ENCODE measurements at regions not wholly inside any gene's neighbourhood (a gene's known extent, or its start where the extent isn't known, plus 50 kb on each side); places are given as distances from the start of the nearest gene placed in this dataset.
"Not testable (repeated sequence)": the region's sequence is repeated elsewhere in the genome, so short reads cannot be mapped to it uniquely, and the experiment has no call there.

DNA sequence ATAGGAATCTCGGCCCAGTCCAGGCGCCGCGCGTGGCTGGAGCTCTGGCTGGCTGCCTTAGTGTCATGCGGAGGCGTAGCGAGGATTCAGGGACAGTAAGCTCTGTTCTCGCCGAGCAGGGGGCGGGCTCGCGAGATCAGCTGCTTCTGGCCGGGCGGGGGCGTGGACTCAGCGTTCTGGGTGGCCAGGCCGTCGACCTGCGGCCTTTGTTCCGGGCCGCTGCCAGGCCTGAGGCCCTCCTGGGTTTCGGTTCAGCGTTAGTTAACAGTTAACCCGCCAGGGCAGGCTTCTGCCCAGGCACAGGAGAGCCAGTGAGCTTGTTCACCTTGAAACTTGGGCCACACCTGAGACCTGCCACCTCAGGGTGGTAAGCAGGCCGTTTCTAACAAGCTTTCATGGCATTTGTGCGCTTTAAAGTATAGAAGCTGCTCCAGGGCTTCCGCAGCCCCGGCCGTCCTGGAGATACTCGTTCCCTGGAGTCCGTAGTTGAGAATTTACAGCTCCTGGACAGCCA lies 332.2 kb upstream of the SGCG start:
- Histone ChIP-seq H3K9me3 (ENCODE audit: low read length) (peaks cover 2% of the 10 kb centered on the region), H3K4me3 (ENCODE audit: low read length) (no peak overlapping the region), H2AFZ (ENCODE audit: low read depth, low read length) (no peak overlapping the region), H3K27me3 (ENCODE audit: insufficient read depth, low read length) (no peaks in the 10 kb centered on the region), H3K4me1 (ENCODE audit: insufficient read depth, low read length) (no peaks in the 10 kb centered on the region), H3K36me3 (ENCODE audit: insufficient read depth, low read length) (no peaks in the 10 kb centered on the region)

GRCh38 chr13:22855926-22856325 lies 324.9 kb upstream of the SGCG start:
- Histone ChIP-seq H3K27me3 (ENCODE audit: insufficient read depth, low read length) (no peaks in the 10 kb centered on the region), H3K36me3 (ENCODE audit: insufficient read depth, low read length) (no peaks in the 10 kb centered on the region), H3K4me1 (ENCODE audit: insufficient read depth, low read length) (no peaks in the 10 kb centered on the region), H3K9me3 (ENCODE audit: low read length) (no peaks in the 10 kb centered on the region), H3K4me3 (ENCODE audit: low read length) (no peak overlapping the region), H2AFZ (ENCODE audit: low read depth, low read length) (no peak overlapping the region)

GRCh38 chr13:22858980-22859379 lies 321.8 kb upstream of the SGCG start:
- not testable (repeated sequence) for H3K4me3 ChIP-seq (ENCODE audit: low read length); H3K4me1 ChIP-seq (ENCODE audit: insufficient read depth, low read length); H2AFZ ChIP-seq (ENCODE audit: low read depth, low read length); H3K9me3 ChIP-seq (ENCODE audit: low read length); H3K27me3 ChIP-seq (ENCODE audit: insufficient read depth, low read length); H3K36me3 ChIP-seq (ENCODE audit: insufficient read depth, low read length)

GRCh38 chr13:22859411-22859810 lies 321.4 kb upstream of the SGCG start:
- H3K4me1 ChIP-seq (ENCODE audit: insufficient read depth, low read length); H3K4me3 ChIP-seq (ENCODE audit: low read length); H3K36me3 ChIP-seq (ENCODE audit: insufficient read depth, low read length); H2AFZ ChIP-seq (ENCODE audit: low read depth, low read length); H3K27me3 ChIP-seq (ENCODE audit: insufficient read depth, low read length); H3K9me3 ChIP-seq (ENCODE audit: low read length): not testable (repeated sequence)

GRCh38 chr13:22861958-22862466 lies 318.8 kb upstream of the SGCG start:
- Histone ChIP-seq H3K4me3 (ENCODE audit: low read length) (no peak overlapping the region), H2AFZ (ENCODE audit: low read depth, low read length) (no peak overlapping the region), H3K36me3 (ENCODE audit: insufficient read depth, low read length) (no peaks in the 10 kb centered on the region), H3K9me3 (ENCODE audit: low read length) (no peaks in the 10 kb centered on the region), H3K27me3 (ENCODE audit: insufficient read depth, low read length) (no peaks in the 10 kb centered on the region), H3K4me1 (ENCODE audit: insufficient read depth, low read length) (no peaks in the 10 kb centered on the region)

- H2AFZ ChIP-seq (ENCODE audit: low read depth, low read length) = no peak overlapping the region
- H3K27me3 ChIP-seq (ENCODE audit: insufficient read depth, low read length) = no peaks in the 10 kb centered on the region
Measured at GRCh38 chr13:22862478-22862877, 318.3 kb upstream of the SGCG start.

DNA sequence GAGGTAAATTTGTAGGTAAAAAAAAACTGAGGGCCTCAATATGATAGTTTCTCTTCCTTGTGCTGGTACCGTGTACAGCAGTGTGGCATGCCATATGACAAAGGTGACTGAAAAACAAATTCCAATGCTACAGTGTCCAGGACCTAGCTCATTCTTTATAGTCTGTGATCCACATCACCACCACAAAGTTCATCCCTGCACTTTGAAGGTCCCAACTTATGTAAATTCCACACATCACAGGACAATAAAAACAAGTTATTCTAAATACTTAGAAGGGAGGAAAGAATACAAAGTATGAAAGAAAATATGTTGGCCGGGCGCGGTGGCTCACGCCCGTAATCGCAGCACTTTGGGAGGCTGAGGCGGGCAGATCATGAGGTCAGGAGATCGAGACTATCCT lies 314.6 kb upstream of the SGCG start:
- no peaks in the 10 kb centered on the region for H3K27me3 ChIP-seq (ENCODE audit: insufficient read depth, low read length)
- no peak overlapping the region for H3K4me3 ChIP-seq (ENCODE audit: low read length)
- no peaks in the 10 kb centered on the region for H3K9me3 ChIP-seq (ENCODE audit: low read length)
- no peaks in the 10 kb centered on the region for H3K4me1 ChIP-seq (ENCODE audit: insufficient read depth, low read length)
- no peak overlapping the region for H2AFZ ChIP-seq (ENCODE audit: low read depth, low read length)
- H3K36me3 ChIP-seq (ENCODE audit: insufficient read depth, low read length) = no peaks in the 10 kb centered on the region

More at GRCh38 chr13:22862478-22862877, 318.3 kb upstream of the SGCG start:
- H3K4me1 ChIP-seq (ENCODE audit: insufficient read depth, low read length) = no peaks in the 10 kb centered on the region
- no peaks in the 10 kb centered on the region for H3K9me3 ChIP-seq (ENCODE audit: low read length)
- H3K36me3 ChIP-seq (ENCODE audit: insufficient read depth, low read length) = no peaks in the 10 kb centered on the region
- H3K4me3 ChIP-seq (ENCODE audit: low read length) = no peak overlapping the region

DNA sequence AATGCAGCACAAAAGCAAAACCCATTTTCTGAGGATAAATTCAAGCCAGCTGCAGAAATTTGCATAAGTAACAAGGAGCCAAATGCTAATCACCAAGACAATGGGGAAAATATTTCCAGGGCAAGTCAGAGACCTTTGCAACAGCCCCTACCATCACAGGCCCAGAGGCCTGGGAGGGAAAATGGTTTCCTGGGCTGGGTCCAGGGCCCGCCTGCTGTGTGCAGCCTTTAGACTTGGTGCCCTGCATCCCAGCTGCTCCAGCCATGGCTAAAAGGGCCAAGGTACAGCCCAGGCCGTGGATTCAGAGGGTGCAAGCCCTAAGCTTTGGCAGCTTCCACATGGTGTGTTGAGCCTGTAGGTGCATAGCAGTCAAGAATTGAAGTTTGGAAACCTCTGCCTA lies 309.5 kb upstream of the SGCG start:
- H3K4me3 ChIP-seq (ENCODE audit: low read length) = no peak overlapping the region
- H3K9me3 ChIP-seq (ENCODE audit: low read length) = peaks cover 6% of the 10 kb centered on the region
- H2AFZ ChIP-seq (ENCODE audit: low read depth, low read length) = no peak overlapping the region
- H3K36me3 ChIP-seq (ENCODE audit: insufficient read depth, low read length) = no peaks in the 10 kb centered on the region
- no peaks in the 10 kb centered on the region for H3K4me1 ChIP-seq (ENCODE audit: insufficient read depth, low read length)
- no peaks in the 10 kb centered on the region for H3K27me3 ChIP-seq (ENCODE audit: insufficient read depth, low read length)

GRCh38 chr13:22874839-22875238 lies 305.9 kb upstream of the SGCG start:
- H3K9me3 ChIP-seq (ENCODE audit: low read length) = peaks cover 6% of the 10 kb centered on the region
- no peak overlapping the region for H2AFZ ChIP-seq (ENCODE audit: low read depth, low read length)
- H3K4me3 ChIP-seq (ENCODE audit: low read length) = no peak overlapping the region
- H3K4me1 ChIP-seq (ENCODE audit: insufficient read depth, low read length) = peaks cover 9% of the 10 kb centered on the region
- no peaks in the 10 kb centered on the region for H3K36me3 ChIP-seq (ENCODE audit: insufficient read depth, low read length)
- H3K27me3 ChIP-seq (ENCODE audit: insufficient read depth, low read length) = no peaks in the 10 kb centered on the region

GRCh38 chr13:22877421-22877820 lies 303.4 kb upstream of the SGCG start:
- Histone ChIP-seq H3K4me3 (ENCODE audit: low read length) (no peak overlapping the region), H3K27me3 (ENCODE audit: insufficient read depth, low read length) (no peaks in the 10 kb centered on the region), H3K36me3 (ENCODE audit: insufficient read depth, low read length) (no peaks in the 10 kb centered on the region), H3K9me3 (ENCODE audit: low read length) (peaks cover 6% of the 10 kb centered on the region), H3K4me1 (ENCODE audit: insufficient read depth, low read length) (peaks cover 28% of the 10 kb centered on the region), H2AFZ (ENCODE audit: low read depth, low read length) (no peak overlapping the region)

- Histone ChIP-seq H3K4me3 (ENCODE audit: low read length) (peak overlapping the region; percentile 25), H3K27me3 (ENCODE audit: insufficient read depth, low read length) (no peaks in the 10 kb centered on the region), H3K4me1 (ENCODE audit: insufficient read depth, low read length) (peaks cover 40% of the 10 kb centered on the region), H3K36me3 (ENCODE audit: insufficient read depth, low read length) (no peaks in the 10 kb centered on the region), H2AFZ (ENCODE audit: low read depth, low read length) (no peak overlapping the region), H3K9me3 (ENCODE audit: low read length) (no peaks in the 10 kb centered on the region)
Measured at GRCh38 chr13:22880741-22881720, 299.7 kb upstream of the SGCG start.

DNA sequence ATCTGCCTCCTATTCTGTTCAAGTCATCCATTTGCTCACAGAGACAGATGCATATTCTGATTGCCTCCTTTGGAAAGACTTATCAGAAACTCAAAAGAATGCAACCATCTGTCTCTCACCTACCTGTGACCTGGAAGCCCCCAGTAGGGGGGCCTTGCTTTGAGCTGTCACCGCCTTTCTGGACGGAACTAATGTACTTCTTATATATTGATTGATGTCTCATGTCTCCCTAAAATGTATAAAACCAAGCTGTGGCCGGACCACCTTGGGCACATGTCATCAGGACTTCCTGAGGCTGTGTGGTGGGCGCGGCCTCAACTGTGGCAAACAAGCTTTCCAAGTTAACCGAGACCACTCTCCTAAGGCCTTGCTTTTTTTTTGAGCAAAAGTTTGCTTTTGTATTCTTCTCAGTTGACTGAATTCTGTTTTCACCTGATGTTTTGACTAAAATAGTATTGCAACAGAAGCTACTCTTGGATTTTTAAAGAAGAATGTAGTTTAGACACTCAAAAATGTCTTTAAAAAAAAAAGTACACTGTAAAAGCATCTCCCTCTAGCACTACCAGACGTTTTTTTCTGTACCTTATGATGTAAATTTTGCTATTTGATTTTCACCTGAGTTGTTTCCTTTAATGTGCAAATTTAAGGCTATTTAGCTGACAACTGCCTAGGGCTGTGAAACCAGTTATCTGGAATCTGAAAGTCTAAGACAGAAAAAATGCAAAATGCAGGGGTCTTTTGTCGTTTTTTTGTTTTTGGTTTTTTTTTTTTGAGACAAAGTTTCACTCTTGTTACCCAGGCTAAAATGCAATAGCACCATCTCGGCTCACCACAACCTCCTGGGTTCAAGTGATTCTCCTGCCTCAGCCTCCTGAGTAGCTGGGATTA lies 298.8 kb upstream of the SGCG start:
- peaks cover 44% of the 10 kb centered on the region for H3K4me1 ChIP-seq (ENCODE audit: insufficient read depth, low read length)
- not testable (repeated sequence) for H2AFZ ChIP-seq (ENCODE audit: low read depth, low read length); H3K9me3 ChIP-seq (ENCODE audit: low read length); H3K36me3 ChIP-seq (ENCODE audit: insufficient read depth, low read length); H3K27me3 ChIP-seq (ENCODE audit: insufficient read depth, low read length); H3K4me3 ChIP-seq (ENCODE audit: low read length)

Measured in neuron (in vitro differentiated cells).